AG09309 (cell line): ENCODE measurements at regions not wholly inside any gene's neighbourhood (a gene's known extent, or its start where the extent isn't known, plus 50 kb on each side); places are given as distances from the start of the nearest gene placed in this dataset.

Experiments
- DNase-seq: peaks from one replicate; pipeline ENCODE4 v3.0.0-alpha.2; 2010; ENCODE audit warnings: low read depth
- H3K4me3 ChIP-seq: 2 replicates; pipeline ENCODE4 v1.5.1; 2011; ENCODE audit warnings: mild to moderate bottlenecking, low read depth, low read length, moderate library complexity; ENCODE audit not compliant: control insufficient read depth
- TF ChIP-seq, protein P1 (sequence below): IDR thresholded peaks from 2 replicates; pipeline ENCODE4 v1.5.1; 2011; ENCODE audit warnings: mild to moderate bottlenecking, low read depth, low read length, inconsistent platforms; ENCODE audit not compliant: insufficient read depth, control insufficient read depth; ENCODE audit errors: missing control alignments

DNA sequence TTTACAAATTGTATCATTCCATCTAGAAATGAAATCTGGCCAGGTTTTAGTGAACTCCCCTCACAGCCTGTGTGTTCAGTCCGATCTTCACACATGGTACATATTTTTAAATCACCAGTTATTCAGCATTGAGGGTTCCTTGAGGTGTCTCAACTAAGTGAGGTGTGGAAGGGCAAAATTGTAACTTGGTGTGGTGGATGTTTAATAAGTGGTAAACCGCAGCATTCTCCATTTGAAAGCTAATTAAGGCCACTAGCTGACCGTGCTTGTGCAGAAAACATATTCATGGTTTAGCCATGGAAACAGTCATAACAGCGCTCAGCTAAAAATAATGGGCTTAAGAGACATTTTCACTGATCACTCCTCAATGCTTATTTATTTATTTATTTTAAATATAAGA is 786.2 kb upstream of the FANCL start:
- TF ChIP-seq, protein P1, sequence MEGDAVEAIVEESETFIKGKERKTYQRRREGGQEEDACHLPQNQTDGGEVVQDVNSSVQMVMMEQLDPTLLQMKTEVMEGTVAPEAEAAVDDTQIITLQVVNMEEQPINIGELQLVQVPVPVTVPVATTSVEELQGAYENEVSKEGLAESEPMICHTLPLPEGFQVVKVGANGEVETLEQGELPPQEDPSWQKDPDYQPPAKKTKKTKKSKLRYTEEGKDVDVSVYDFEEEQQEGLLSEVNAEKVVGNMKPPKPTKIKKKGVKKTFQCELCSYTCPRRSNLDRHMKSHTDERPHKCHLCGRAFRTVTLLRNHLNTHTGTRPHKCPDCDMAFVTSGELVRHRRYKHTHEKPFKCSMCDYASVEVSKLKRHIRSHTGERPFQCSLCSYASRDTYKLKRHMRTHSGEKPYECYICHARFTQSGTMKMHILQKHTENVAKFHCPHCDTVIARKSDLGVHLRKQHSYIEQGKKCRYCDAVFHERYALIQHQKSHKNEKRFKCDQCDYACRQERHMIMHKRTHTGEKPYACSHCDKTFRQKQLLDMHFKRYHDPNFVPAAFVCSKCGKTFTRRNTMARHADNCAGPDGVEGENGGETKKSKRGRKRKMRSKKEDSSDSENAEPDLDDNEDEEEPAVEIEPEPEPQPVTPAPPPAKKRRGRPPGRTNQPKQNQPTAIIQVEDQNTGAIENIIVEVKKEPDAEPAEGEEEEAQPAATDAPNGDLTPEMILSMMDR = no peak
- H3K4me3 ChIP-seq = no peak overlapping the region
- no peak for DNase-seq

DNA sequence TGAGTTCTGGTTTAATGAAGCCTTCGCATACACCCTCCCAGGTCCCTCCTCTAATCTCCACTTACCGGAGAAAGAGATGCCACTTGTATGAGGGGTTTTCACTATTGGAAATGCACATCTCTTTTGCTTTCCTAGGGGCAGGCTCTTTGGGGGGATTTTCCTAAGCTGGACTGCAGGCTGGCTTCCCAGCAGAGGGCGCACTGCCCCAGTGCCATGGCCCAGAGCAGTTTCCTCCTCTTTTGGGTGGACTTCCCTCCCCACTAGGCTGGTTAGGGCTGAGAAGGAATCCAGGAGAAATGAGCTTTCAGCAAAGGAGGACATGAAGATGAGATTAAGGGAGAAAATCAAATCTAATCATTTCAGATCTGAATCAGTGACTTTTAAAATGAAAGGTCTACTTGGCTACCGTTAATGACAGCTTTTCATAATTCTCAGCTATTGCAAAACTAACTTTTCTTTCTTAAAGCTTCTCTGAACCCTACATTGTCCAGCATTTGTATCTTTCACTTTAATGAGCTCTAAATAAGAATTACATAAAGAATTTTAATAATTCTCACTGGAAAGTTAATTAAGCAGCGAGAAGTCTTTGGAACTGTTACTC is 784.1 kb upstream of the FANCL start:
- DNase-seq = no peak
- TF ChIP-seq, protein P1 = peak; percentile 83
- no peak overlapping the region for H3K4me3 ChIP-seq

DNA sequence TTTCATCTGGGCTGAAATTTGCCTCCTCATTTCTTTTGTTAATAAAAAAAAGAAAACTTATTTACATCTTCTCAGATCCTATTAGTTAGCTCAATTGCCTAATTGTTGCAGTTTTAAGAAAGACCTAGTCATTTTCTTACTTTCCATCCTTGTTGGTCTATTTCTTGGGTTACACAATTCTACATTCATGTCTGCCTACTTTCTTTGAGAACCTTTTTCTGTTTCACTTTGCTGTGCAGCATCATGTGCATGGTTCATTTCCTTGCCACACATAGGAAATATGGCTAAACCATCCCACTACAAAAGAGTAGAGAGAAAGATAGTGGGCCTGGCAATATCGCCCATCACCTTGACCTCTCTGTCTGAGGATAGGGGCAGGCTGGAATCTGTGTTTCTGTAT is 780.7 kb upstream of the FANCL start:
- H3K4me3 ChIP-seq = no peak overlapping the region
- no peak for DNase-seq
- TF ChIP-seq, protein P1 = no peak

DNA sequence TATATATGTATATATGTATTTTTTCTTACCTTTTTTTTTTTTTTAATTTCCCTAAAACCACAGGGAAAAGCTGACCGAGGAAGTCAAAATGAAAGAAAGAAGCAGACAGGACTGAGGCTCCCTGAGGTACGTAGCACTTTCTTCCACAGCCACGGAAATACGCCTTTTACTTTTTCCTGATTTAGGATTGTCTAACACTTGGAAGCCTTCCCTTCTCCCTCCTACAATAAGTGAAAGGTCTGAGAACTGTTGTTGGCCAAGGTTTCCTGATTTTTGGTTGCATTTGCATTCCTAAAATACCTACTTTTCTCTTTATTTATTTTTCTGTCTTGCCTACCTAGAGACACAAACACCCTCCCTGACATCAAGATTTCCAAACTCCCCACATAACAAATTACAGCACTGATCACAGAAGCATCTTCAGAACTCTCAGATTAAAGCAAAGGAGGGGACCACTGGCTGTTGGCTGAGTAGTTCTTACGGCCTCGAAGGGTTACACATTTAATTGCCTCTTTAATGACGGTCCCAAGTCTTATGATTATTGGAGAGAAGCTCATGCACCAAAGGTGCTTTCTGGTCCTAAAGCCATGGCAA is 778.5 kb upstream of the FANCL start:
- no peak for DNase-seq
- no peak overlapping the region for H3K4me3 ChIP-seq
- TF ChIP-seq, protein P1 = no peak

DNA sequence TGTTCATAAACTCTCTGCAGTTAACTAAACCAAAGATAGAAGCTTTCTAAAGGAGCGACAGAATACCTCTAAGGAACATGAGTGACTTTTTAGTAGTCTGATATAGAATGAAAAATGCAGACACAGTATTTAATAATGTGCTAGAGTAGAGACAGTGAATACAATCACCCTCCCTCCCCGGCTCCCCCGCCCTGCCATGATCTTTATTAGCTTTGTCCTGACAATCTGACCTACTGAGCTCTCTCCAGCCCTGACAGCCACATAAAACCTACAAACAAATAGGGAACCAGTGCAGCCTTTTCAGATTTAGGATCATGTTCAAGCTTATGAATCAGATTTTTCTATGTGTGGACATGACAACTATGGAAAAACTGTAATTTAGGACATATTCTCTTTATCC is 777.6 kb upstream of the FANCL start:
- no peak overlapping the region for H3K4me3 ChIP-seq
- TF ChIP-seq, protein P1 = no peak
- DNase-seq = no peak

DNA sequence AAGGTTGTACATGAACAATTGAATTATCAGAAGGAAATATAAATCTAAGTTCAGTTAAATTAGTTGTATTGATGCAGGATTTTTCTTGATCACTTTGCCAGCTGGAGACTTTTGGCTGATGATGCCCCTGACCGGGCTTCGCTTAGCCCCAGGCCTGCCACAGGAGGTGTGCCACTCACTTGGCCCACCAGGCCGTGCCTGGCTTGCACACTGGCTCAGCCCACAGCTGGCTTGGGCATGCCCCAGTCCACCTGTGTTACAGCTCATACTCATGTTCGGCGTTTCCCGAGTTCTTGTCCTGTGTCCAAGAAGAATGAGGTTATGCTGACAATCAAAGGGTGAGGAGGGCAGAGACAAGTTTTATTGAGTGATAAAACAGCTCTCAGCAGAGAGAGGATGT is 773.9 kb upstream of the FANCL start:
- no peak for DNase-seq
- no peak overlapping the region for H3K4me3 ChIP-seq
- TF ChIP-seq, protein P1 = no peak
